ENCODE measurements at regions not wholly inside any gene's neighbourhood (a gene's known extent, or its start where the extent isn't known, plus 50 kb on each side); places are given as distances from the start of the nearest gene placed in this dataset.

GRCh38 chr1:64335636-64336035 lies 132.2 kb downstream of the UBE2U start:
- ATAC-seq (ENCODE audit: low FRiP score in 2 of 2): no peak
- 73 to 95% methylated on average over 4 of the region's 4 CpGs for WGBS, 2 donors

GRCh38 chr1:64337475-64337874 lies 132.5 kb upstream of the CACHD1 start:
- Histone ChIP-seq H3K36me3 (no peaks in the 10 kb centered on the region), H3K27me3 (no peaks in the 10 kb centered on the region), H3K4me1 (no peaks in the 10 kb centered on the region), H3K9me3 (no peaks in the 10 kb centered on the region), H3K27ac (no peak overlapping the region), H3K4me3 (no peak overlapping the region)
- 88 to 97% methylated on average over 4 of the region's 4 CpGs for WGBS, 2 donors
- ATAC-seq (ENCODE audit: low FRiP score in 2 of 2) (no peak), DNase-seq (no peak)
- no peak for TF ChIP-seq EP300 (IDR thresholded peaks at IDR 0.05)
- TF ChIP-seq POLR2A (IDR thresholded peaks at IDR 0.05): no peak
- TF ChIP-seq CTCF (IDR thresholded peaks at IDR 0.05): no peak
- no peak for TF ChIP-seq POLR2AphosphoS5 (IDR thresholded peaks at IDR 0.05)

More at GRCh38 chr1:64335636-64336035, 132.2 kb downstream of the UBE2U start:
- Histone ChIP-seq H3K9me3 (no peaks in the 10 kb centered on the region), H3K27ac (no peak overlapping the region), H3K4me3 (no peak overlapping the region), H3K36me3 (no peaks in the 10 kb centered on the region), H3K4me1 (no peaks in the 10 kb centered on the region), H3K27me3 (no peaks in the 10 kb centered on the region)
- no peak for DNase-seq
- TF ChIP-seq POLR2A (IDR thresholded peaks at IDR 0.05): no peak
- TF ChIP-seq EP300 (IDR thresholded peaks at IDR 0.05): no peak
- no peak for TF ChIP-seq POLR2AphosphoS5 (IDR thresholded peaks at IDR 0.05)
- no peak for TF ChIP-seq CTCF (IDR thresholded peaks at IDR 0.05)

- H3K27me3 ChIP-seq: no peaks in the 10 kb centered on the region
- ATAC-seq (ENCODE audit: low FRiP score in 2 of 2) (no peak), DNase-seq (no peak)
- WGBS, 2 donors: 58 to 70% methylated on average over 4 of the region's 4 CpGs
- H3K27ac ChIP-seq: no peak overlapping the region
- no peaks in the 10 kb centered on the region for H3K4me1 ChIP-seq
- no peaks in the 10 kb centered on the region for H3K36me3 ChIP-seq
- TF ChIP-seq POLR2A (IDR thresholded peaks at IDR 0.05): no peak
- no peak for TF ChIP-seq CTCF (IDR thresholded peaks at IDR 0.05)
- no peak for TF ChIP-seq POLR2AphosphoS5 (IDR thresholded peaks at IDR 0.05)
- TF ChIP-seq EP300 (IDR thresholded peaks at IDR 0.05): no peak
- H3K4me3 ChIP-seq: no peak overlapping the region
- no peaks in the 10 kb centered on the region for H3K9me3 ChIP-seq
Observed at GRCh38 chr1:64337926-64338325, 132.0 kb upstream of the CACHD1 start.

GRCh38 chr1:64340361-64340760 lies 129.6 kb upstream of the CACHD1 start:
- no peak for DNase-seq
- H3K36me3 ChIP-seq: no peaks in the 10 kb centered on the region
- H3K9me3 ChIP-seq: no peaks in the 10 kb centered on the region
- H3K27me3 ChIP-seq: no peaks in the 10 kb centered on the region
- 94% methylated on average over 2 of the region's 2 CpGs for WGBS, 2 donors
- TF ChIP-seq EP300 (IDR thresholded peaks at IDR 0.05): no peak
- TF ChIP-seq POLR2AphosphoS5 (IDR thresholded peaks at IDR 0.05): no peak
- no peak for TF ChIP-seq CTCF (IDR thresholded peaks at IDR 0.05)
- TF ChIP-seq POLR2A (IDR thresholded peaks at IDR 0.05): no peak
- no peak overlapping the region for H3K4me3 ChIP-seq
- no peak overlapping the region for H3K27ac ChIP-seq
- H3K4me1 ChIP-seq: no peaks in the 10 kb centered on the region
- ATAC-seq (ENCODE audit: low FRiP score in 2 of 2): no peak

GRCh38 chr1:64343105-64343822 lies 126.7 kb upstream of the CACHD1 start:
- ATAC-seq (ENCODE audit: low FRiP score in 2 of 2): no peak
- H3K27ac ChIP-seq: no peak overlapping the region

More at GRCh38 chr1:64343105-64343822, 126.7 kb upstream of the CACHD1 start:
- H3K36me3 ChIP-seq: no peaks in the 10 kb centered on the region
- no peaks in the 10 kb centered on the region for H3K27me3 ChIP-seq
- H3K4me3 ChIP-seq: no peak overlapping the region
- 64 to 70% methylated on average over 6 of the region's 6 CpGs for WGBS, 2 donors
- no peak for TF ChIP-seq POLR2AphosphoS5 (IDR thresholded peaks at IDR 0.05)
- no peak for TF ChIP-seq CTCF (IDR thresholded peaks at IDR 0.05)
- no peaks in the 10 kb centered on the region for H3K9me3 ChIP-seq
- no peaks in the 10 kb centered on the region for H3K4me1 ChIP-seq
- no peak for DNase-seq

All from upper lobe of left lung (tissue), 6 donors.